ENCODE measurements at regions not wholly inside any gene's neighbourhood (a gene's known extent, or its start where the extent isn't known, plus 50 kb on each side); places are given as distances from the start of the nearest gene placed in this dataset.
A peak's percentile ranks its signal among the peaks of the same experiment; 100 is the strongest.

DNA sequence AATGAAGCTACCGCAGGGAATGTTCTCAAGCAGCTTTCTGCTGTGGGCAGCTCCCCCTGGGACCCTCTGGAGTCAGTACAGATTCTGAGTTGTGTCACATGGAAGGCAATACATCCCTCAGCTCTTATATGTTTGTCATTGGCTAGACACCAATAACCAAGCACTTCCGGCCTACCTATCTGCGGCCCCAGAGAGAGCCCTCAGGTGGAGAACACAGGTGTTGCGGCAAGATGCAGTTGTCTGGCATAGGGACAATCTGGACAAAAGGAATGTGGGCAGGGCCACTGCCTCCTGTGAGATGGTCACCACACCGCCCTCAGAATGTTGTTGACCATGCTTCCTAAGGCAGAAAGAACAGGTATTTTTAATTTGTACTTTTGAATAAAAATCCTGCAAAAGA is 118.7 kb downstream of the BRMS1L start:
- Histone ChIP-seq H3K79me2 (ENCODE audit: control insufficient read depth, insufficient read depth, low read length) (no peaks in the 10 kb centered on the region), H3K27ac (ENCODE audit: insufficient read depth, low read length) (no peak overlapping the region), H3K4me2 (ENCODE audit: extremely low read depth, insufficient read depth, low read length) (no peak overlapping the region), H3K4me1 (ENCODE audit: control insufficient read depth, extremely low read depth, insufficient read depth, low read length) (no peaks in the 10 kb centered on the region), H3K9ac (ENCODE audit: insufficient read depth, low read length) (no peak overlapping the region), H3K4me3 (replicated peaks in 1 of 4; ENCODE audit: control extremely low read depth in 1 of 4, insufficient read depth in 1 of 4, low read depth in 3 of 4, low read length in 4 of 4) (no peak overlapping the region), H2AFZ (ENCODE audit: low read length) (no peak overlapping the region), H4K20me1 (ENCODE audit: control insufficient read depth, extremely low read depth, insufficient read depth, low read length) (no peaks in the 10 kb centered on the region), H3K9me3 (ENCODE audit: control insufficient read depth, insufficient read depth, low read depth, low read length) (no peaks in the 10 kb centered on the region), H3K36me3 (ENCODE audit: control insufficient read depth, insufficient read depth, low read length) (no peaks in the 10 kb centered on the region), H3K27me3 (ENCODE audit: control insufficient read depth, insufficient read depth, low read length) (no peaks in the 10 kb centered on the region)
- TF ChIP-seq EZH2 (IDR thresholded peaks at IDR 0.05; ENCODE audit: low read length, missing control alignments): no peak
- TF ChIP-seq, protein P1, sequence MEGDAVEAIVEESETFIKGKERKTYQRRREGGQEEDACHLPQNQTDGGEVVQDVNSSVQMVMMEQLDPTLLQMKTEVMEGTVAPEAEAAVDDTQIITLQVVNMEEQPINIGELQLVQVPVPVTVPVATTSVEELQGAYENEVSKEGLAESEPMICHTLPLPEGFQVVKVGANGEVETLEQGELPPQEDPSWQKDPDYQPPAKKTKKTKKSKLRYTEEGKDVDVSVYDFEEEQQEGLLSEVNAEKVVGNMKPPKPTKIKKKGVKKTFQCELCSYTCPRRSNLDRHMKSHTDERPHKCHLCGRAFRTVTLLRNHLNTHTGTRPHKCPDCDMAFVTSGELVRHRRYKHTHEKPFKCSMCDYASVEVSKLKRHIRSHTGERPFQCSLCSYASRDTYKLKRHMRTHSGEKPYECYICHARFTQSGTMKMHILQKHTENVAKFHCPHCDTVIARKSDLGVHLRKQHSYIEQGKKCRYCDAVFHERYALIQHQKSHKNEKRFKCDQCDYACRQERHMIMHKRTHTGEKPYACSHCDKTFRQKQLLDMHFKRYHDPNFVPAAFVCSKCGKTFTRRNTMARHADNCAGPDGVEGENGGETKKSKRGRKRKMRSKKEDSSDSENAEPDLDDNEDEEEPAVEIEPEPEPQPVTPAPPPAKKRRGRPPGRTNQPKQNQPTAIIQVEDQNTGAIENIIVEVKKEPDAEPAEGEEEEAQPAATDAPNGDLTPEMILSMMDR (conservative IDR thresholded peaks at IDR 0.05 in 1 of 2, IDR thresholded peaks at IDR 0.05 in 1 of 2; ENCODE audit: low read depth in 1 of 2, low read length in 2 of 2): no peak
- DNase-seq (ENCODE audit: low read depth in 2 of 2): no peak

DNA sequence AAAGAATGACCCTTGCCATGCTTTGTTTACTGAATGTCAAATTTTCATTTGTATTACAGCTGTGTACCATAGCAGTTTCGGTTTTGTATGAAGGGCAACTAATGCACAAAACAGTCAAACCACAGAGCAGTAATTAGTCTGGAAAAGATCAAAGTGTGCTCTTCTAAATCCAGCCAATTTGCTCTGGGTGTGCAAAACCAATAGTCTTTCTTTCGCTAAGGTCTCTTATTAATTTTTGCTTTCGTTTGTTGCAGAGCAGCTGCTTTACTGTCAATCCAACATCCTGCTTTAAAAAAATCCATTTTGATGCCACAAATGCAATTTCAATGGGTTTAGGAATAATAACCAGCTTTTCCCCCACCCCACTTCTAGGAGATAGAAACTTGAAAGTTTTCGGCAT is 114.2 kb downstream of the BRMS1L start:
- H2AFZ ChIP-seq (ENCODE audit: low read length): no peak overlapping the region
- H4K20me1 ChIP-seq (ENCODE audit: control insufficient read depth, extremely low read depth, insufficient read depth, low read length): no peaks in the 10 kb centered on the region
- no peak overlapping the region for H3K27ac ChIP-seq (ENCODE audit: insufficient read depth, low read length)
- H3K4me3 ChIP-seq (replicated peaks in 1 of 4; ENCODE audit: control extremely low read depth in 1 of 4, insufficient read depth in 1 of 4, low read depth in 3 of 4, low read length in 4 of 4): peak overlapping the region in 2 of 4 experiments; percentile 50 to 59
- TF ChIP-seq, protein P1 (conservative IDR thresholded peaks at IDR 0.05 in 1 of 2, IDR thresholded peaks at IDR 0.05 in 1 of 2; ENCODE audit: low read depth in 1 of 2, low read length in 2 of 2): no peak
- TF ChIP-seq EZH2 (IDR thresholded peaks at IDR 0.05; ENCODE audit: low read length, missing control alignments): no peak
- no peaks in the 10 kb centered on the region for H3K36me3 ChIP-seq (ENCODE audit: control insufficient read depth, insufficient read depth, low read length)
- no peaks in the 10 kb centered on the region for H3K79me2 ChIP-seq (ENCODE audit: control insufficient read depth, insufficient read depth, low read length)
- H3K4me1 ChIP-seq (ENCODE audit: control insufficient read depth, extremely low read depth, insufficient read depth, low read length): no peaks in the 10 kb centered on the region
- H3K9ac ChIP-seq (ENCODE audit: insufficient read depth, low read length): no peak overlapping the region
- H3K4me2 ChIP-seq (ENCODE audit: extremely low read depth, insufficient read depth, low read length): peak overlapping the region; percentile 11
- no peaks in the 10 kb centered on the region for H3K9me3 ChIP-seq (ENCODE audit: control insufficient read depth, insufficient read depth, low read depth, low read length)
- H3K27me3 ChIP-seq (ENCODE audit: control insufficient read depth, insufficient read depth, low read length): no peaks in the 10 kb centered on the region
- DNase-seq (ENCODE audit: low read depth in 2 of 2): peak in 1 of 2 donors; percentile 6

DNA sequence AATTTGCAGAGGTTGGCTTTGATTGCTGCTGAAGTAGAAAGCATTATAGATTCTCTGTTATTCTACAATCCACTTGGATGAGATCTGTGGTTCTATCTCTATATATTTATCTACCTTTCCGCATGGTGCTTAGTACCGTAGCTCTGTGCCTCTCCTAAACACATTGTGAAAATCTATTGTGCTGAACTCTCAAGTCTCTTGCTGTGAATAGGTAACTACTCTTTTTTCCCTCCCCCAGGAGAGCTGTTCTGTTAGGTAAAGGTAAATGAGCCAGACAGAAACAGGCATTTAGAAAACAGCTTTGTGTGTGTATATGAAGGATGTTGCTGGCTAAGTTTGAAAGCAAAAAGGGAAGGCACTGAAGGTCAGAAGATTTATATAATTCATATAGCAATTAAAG is 112.6 kb downstream of the BRMS1L start:
- no peak overlapping the region for H2AFZ ChIP-seq (ENCODE audit: low read length)
- H3K9me3 ChIP-seq (ENCODE audit: control insufficient read depth, insufficient read depth, low read depth, low read length): no peaks in the 10 kb centered on the region
- H3K4me1 ChIP-seq (ENCODE audit: control insufficient read depth, extremely low read depth, insufficient read depth, low read length): no peaks in the 10 kb centered on the region
- DNase-seq (ENCODE audit: low read depth in 2 of 2): no peak
- TF ChIP-seq EZH2 (IDR thresholded peaks at IDR 0.05; ENCODE audit: low read length, missing control alignments): no peak
- TF ChIP-seq, protein P1 (conservative IDR thresholded peaks at IDR 0.05 in 1 of 2, IDR thresholded peaks at IDR 0.05 in 1 of 2; ENCODE audit: low read depth in 1 of 2, low read length in 2 of 2): no peak
- H3K36me3 ChIP-seq (ENCODE audit: control insufficient read depth, insufficient read depth, low read length): no peaks in the 10 kb centered on the region
- no peaks in the 10 kb centered on the region for H4K20me1 ChIP-seq (ENCODE audit: control insufficient read depth, extremely low read depth, insufficient read depth, low read length)
- H3K9ac ChIP-seq (ENCODE audit: insufficient read depth, low read length): no peak overlapping the region
- no peak overlapping the region for H3K4me2 ChIP-seq (ENCODE audit: extremely low read depth, insufficient read depth, low read length)
- H3K27ac ChIP-seq (ENCODE audit: insufficient read depth, low read length): no peak overlapping the region
- no peaks in the 10 kb centered on the region for H3K27me3 ChIP-seq (ENCODE audit: control insufficient read depth, insufficient read depth, low read length)
- no peaks in the 10 kb centered on the region for H3K79me2 ChIP-seq (ENCODE audit: control insufficient read depth, insufficient read depth, low read length)
- H3K4me3 ChIP-seq (replicated peaks in 1 of 4; ENCODE audit: control extremely low read depth in 1 of 4, insufficient read depth in 1 of 4, low read depth in 3 of 4, low read length in 4 of 4): no peak overlapping the region

Measured in fibroblast of lung (primary cell).